Naive thymus-derived CD8-positive, alpha-beta T cell (primary cell): ENCODE measurements at regions not wholly inside any gene's neighbourhood (a gene's known extent, or its start where the extent isn't known, plus 50 kb on each side); places are given as distances from the start of the nearest gene placed in this dataset.

Experiments used
- ATAC-seq, 2 donors: fragments of 150-1000 bp; cut with Tn5 transposase in 1 of 2; sonication (Bioruptor Pico), chemical (Tn5 transposase) in 1 of 2; 1 replicate in 1 of 2; 2 replicates in 1 of 2; pipeline ENCODE4 v1.10.0; 2021; ENCODE audit warnings: mild to moderate bottlenecking in 2 of 2, moderate library complexity in 2 of 2
- POLR2A ChIA-PET: fragments of 350-600 bp; sonication (Branson Sonifier 250); formaldehyde crosslinking; loops from one replicate; lab custom pipeline; 2021; ENCODE audit warnings: antibody characterized with exemption; lab: Charles Lee
- DNase-seq, 10 donors: peaks; one replicate each; pipeline versions ENCODE4 v3.0.0 to v3.0.0-alpha.2; 2020 to 2022
- H3K27ac Mint-ChIP-seq, 10 donors: one replicate each; pipeline ENCODE4 v1.8.0; 2020 to 2022; ENCODE audit warnings: mild to moderate bottlenecking in 10 of 10, mixed read lengths in 10 of 10, moderate library complexity in 4 of 10, inconsistent platforms in 1 of 10
- H3K27me3 Mint-ChIP-seq, 5 donors: one replicate each; pipeline ENCODE4 v1.8.0; 2021 to 2022; ENCODE audit warnings: mixed read lengths in 5 of 5
- H3K36me3 Mint-ChIP-seq, 3 donors: one replicate each; pipeline ENCODE4 v1.8.0; 2020 to 2022; ENCODE audit warnings: mixed read lengths in 3 of 3, mild to moderate bottlenecking in 2 of 3, inconsistent platforms in 1 of 3
- H3K4me1 Mint-ChIP-seq, 4 donors: one replicate each; pipeline ENCODE4 v1.8.0; 2021 to 2022; ENCODE audit warnings: mixed read lengths in 4 of 4
- H3K4me3 Mint-ChIP-seq, 10 donors: one replicate each; pipeline ENCODE4 v1.8.0; 2020 to 2022; ENCODE audit warnings: mild to moderate bottlenecking in 10 of 10, mixed read lengths in 10 of 10, moderate library complexity in 6 of 10, inconsistent platforms in 1 of 10
- H3K9me3 Mint-ChIP-seq, 9 donors: one replicate each; pipeline ENCODE4 v1.8.0; 2020 to 2022; ENCODE audit warnings: mixed read lengths in 9 of 9, mild to moderate bottlenecking in 3 of 9, inconsistent platforms in 1 of 9, moderate library complexity in 1 of 9

GRCh38 chr10:84089162-84089561 is 50.1 kb upstream of the GHITM start:
- Mint-ChIP-seq H3K9me3 (peaks cover 0 to 9% (median 5%) of the 10 kb centered on the region in 9 donors), H3K4me1 (no peaks in the 10 kb centered on the region), H3K36me3 (peaks cover 0 to under 1% (median 0%) of the 10 kb centered on the region in 3 donors), H3K27ac (no peak overlapping the region), H3K27me3 (peaks cover 15 to 47% (median 24%) of the 10 kb centered on the region in 5 donors), H3K4me3 (no peak overlapping the region)
- DNase-seq (no peak), ATAC-seq (no peak)
- POLR2A ChIA-PET, result no interaction called here
